ENCODE measurements at regions not wholly inside any gene's neighbourhood (a gene's known extent, or its start where the extent isn't known, plus 50 kb on each side); places are given as distances from the start of the nearest gene placed in this dataset.

DNA sequence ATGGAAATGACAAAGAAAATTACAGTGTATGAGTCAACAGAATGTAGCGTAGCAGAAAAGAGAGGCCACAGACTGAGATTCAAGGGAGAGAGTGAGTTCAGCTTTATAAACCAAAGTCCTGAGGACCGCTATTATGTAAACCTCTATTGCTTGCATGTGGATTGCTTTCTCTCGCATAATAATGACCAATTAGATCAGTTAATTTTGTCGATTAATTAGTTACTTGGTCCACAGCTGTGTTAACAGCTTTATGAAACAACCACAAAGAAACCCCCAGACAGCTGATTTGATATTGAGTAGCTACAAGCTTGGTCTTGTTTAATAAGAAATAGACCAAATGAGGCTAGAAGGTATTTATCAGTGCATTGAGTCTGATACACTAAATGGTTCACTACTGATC, 291.8 kb upstream of the ERCC4 start:
- TF ChIP-seq CTCF (IDR thresholded peaks at IDR 0.05; ENCODE audit: borderline replicate concordance, extremely low read depth, low read length, poor library complexity, severe bottlenecking), result no peak
- TF ChIP-seq EZH2 (IDR thresholded peaks at IDR 0.05; ENCODE audit: borderline replicate concordance, low read depth, low read length, severe bottlenecking), result no peak
